CD4-positive, alpha-beta memory T cell (primary cell): ENCODE measurements at regions not wholly inside any gene's neighbourhood (a gene's known extent, or its start where the extent isn't known, plus 50 kb on each side); places are given as distances from the start of the nearest gene placed in this dataset.
"Not testable (repeated sequence)": the region's sequence is repeated elsewhere in the genome, so short reads cannot be mapped to it uniquely, and the experiment has no call there.

Experiments
- CTCF ChIA-PET: fragments of 350-600 bp; sonication (Branson Sonifier 250); formaldehyde crosslinking; loops from one replicate; lab custom pipeline; 2021; ENCODE audit warnings: inconsistent platforms; ENCODE audit not compliant: partially characterized antibody; lab: Charles Lee
- POLR2A ChIA-PET: fragments of 350-600 bp; sonication (Branson Sonifier 250); formaldehyde crosslinking; loops from one replicate; lab custom pipeline; 2021; ENCODE audit not compliant: partially characterized antibody; lab: Charles Lee
- DNase-seq, 5 donors: peaks; one replicate each; pipeline versions ENCODE4 v3.0.0 to v3.0.0-alpha.2; 2020 to 2022; ENCODE audit warnings: mixed read lengths in 1 of 5
- H3K27ac ChIP-seq: one replicate; pipeline ENCODE4 v1.7.0; 2013; ENCODE audit warnings: low read depth, low read length
- H3K27me3 ChIP-seq: 2 replicates; pipeline ENCODE4 v1.7.0; 2013; ENCODE audit warnings: mild to moderate bottlenecking, low read length, moderate library complexity; ENCODE audit not compliant: insufficient read depth
- H3K36me3 ChIP-seq: 2 replicates; pipeline ENCODE4 v1.7.0; 2013; ENCODE audit warnings: mild to moderate bottlenecking, low read length, moderate library complexity; ENCODE audit not compliant: insufficient read depth
- H3K4me1 ChIP-seq: 2 replicates; pipeline ENCODE4 v1.7.0; 2013; ENCODE audit warnings: mild to moderate bottlenecking, low read length, moderate library complexity; ENCODE audit not compliant: insufficient read depth
- H3K4me3 ChIP-seq, 2 donors: one replicate each; pipeline ENCODE4 v1.7.0; 2013; ENCODE audit warnings: low read length in 2 of 2, mild to moderate bottlenecking in 1 of 2
- H3K9me3 ChIP-seq, 2 donors: one replicate each; pipeline ENCODE4 v1.7.0; 2013; ENCODE audit warnings: low read length in 2 of 2, control low read depth in 1 of 2; ENCODE audit not compliant: control insufficient read depth in 1 of 2
- H3K27ac Mint-ChIP-seq, 7 donors: one replicate each; pipeline ENCODE4 v1.8.0; 2020 to 2021; ENCODE audit warnings: mixed read lengths in 7 of 7, mild to moderate bottlenecking in 6 of 7, inconsistent platforms in 3 of 7, moderate library complexity in 3 of 7
- H3K27me3 Mint-ChIP-seq, 2 donors: one replicate each; pipeline ENCODE4 v1.8.0; 2020 to 2021; ENCODE audit warnings: mixed read lengths in 2 of 2
- H3K36me3 Mint-ChIP-seq, 2 donors: one replicate each; pipeline ENCODE4 v1.8.0; 2020 to 2021; ENCODE audit warnings: mixed read lengths in 2 of 2, inconsistent platforms in 1 of 2, mild to moderate bottlenecking in 1 of 2
- H3K4me1 Mint-ChIP-seq, 4 donors: one replicate each; pipeline ENCODE4 v1.8.0; 2020 to 2021; ENCODE audit warnings: mixed read lengths in 4 of 4, mild to moderate bottlenecking in 1 of 4
- H3K4me3 Mint-ChIP-seq, 8 donors: one replicate each; pipeline ENCODE4 v1.8.0; 2020 to 2021; ENCODE audit warnings: mixed read lengths in 8 of 8, mild to moderate bottlenecking in 7 of 8, moderate library complexity in 6 of 8, inconsistent platforms in 3 of 8
- H3K9me3 Mint-ChIP-seq, 8 donors: one replicate each; pipeline ENCODE4 v1.8.0; 2020 to 2021; ENCODE audit warnings: mixed read lengths in 8 of 8, mild to moderate bottlenecking in 5 of 8, inconsistent platforms in 3 of 8, moderate library complexity in 1 of 8
- intact Hi-C: fragments of 100-400 bp; cut with micrococcal nuclease; formaldehyde crosslinking; loops from one replicate; pipeline ENCODE4 v1.15.1; 2023

DNA sequence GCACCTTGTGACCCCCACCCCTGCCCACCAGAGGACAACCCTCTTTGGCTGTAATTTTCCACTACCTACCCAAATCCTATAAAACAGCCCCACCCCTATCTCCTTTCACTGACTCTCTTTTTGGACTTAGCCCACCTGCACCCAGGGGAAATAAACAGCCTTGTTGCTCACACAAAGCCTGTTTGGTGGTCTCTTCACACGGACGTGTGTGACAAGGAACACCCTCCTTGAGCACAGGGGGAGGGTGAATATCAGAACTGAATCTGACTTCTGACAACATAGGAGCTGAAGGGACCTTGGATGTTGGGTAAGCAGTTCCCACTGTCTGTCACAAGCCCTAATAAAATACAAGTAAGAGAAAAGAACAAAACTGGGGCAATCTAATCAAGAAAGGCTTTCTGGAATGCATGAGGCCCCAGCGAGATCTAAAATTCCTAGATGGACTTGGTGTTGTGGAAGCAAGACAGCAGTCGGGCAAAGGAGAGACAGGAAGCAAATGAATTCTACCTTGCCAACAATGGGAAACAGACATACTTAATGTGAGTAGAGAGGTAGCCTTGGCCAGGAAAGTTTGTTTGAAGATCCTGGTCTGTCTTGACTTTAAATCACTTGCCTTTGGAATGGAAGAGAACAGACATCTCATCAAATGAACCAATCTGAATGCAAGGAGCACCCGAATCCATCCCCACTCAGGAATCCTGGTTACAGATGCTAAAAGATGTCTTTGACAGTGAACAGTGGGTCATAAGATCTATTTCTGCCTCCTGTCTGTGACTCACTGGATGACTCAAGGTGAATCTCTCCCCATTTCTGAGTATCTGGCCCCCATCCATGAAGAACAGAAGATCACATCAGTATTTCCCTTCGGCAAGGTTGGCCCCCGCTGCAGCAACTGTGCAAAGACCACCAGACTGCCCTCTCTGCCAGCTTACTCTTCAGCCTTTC is 53.3 kb downstream of the OLFML3 start:
- DNase-seq, result no peak
- intact Hi-C loops, result no loop called here
- Mint-ChIP-seq H3K4me1 (no peaks in the 10 kb centered on the region), H3K9me3 (no peaks in the 10 kb centered on the region), H3K27ac (no peak overlapping the region), H3K27me3 (no peaks in the 10 kb centered on the region), H3K4me3 (no peak overlapping the region), H3K36me3 (no peaks in the 10 kb centered on the region)
- CTCF ChIA-PET, result interaction anchor here (1.1 kb wide), 1 partner anchor 8 kb away, joined by 3 read pairs; no protein-coding TSS in a partner anchor
- Histone ChIP-seq H3K27ac (no peak overlapping the region), H3K36me3 (no peaks in the 10 kb centered on the region), H3K9me3 (no peaks in the 10 kb centered on the region), H3K4me1 (no peaks in the 10 kb centered on the region), H3K27me3 (no peaks in the 10 kb centered on the region), H3K4me3 (no peak overlapping the region)
- POLR2A ChIA-PET, result no interaction called here

DNA sequence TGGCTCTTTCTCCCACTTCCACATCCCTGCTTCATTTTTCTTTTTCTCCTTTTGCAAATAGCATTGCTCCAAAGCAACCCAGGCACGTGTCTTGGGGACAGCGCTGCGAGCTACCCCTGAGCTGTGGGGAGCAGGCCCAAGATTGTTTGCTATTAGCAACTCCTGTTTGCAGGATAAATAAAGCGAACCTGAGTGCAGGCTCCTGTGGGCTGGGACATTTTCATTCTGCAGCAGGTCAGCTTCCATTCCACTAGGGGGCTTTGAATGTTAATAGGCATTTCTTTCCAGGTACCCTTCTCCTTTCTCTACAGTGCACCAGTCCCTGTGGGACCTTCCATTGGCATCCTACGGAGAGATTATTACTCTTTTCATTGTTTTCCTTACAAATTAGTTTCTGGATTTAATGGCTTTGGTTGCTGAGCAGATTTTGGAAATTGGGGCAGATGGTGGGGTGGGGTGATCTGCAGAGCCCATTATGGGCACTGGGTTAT is 54.0 kb downstream of the OLFML3 start:
- Histone ChIP-seq H3K36me3 (no peaks in the 10 kb centered on the region), H3K27ac (no peak overlapping the region), H3K27me3 (no peaks in the 10 kb centered on the region), H3K9me3 (no peaks in the 10 kb centered on the region), H3K4me3 (no peak overlapping the region), H3K4me1 (no peaks in the 10 kb centered on the region)
- no peak overlapping the region for H3K27ac Mint-ChIP-seq
- ChIA-PET CTCF (interaction anchor here (1.1 kb wide), 1 partner anchor 9 kb away, joined by 3 read pairs; no protein-coding TSS in a partner anchor), POLR2A (no interaction called here)
- H3K9me3 Mint-ChIP-seq, result no peaks in the 10 kb centered on the region
- no peaks in the 10 kb centered on the region for H3K27me3 Mint-ChIP-seq
- no peak for DNase-seq
- intact Hi-C loops, result no loop called here
- H3K4me3 Mint-ChIP-seq, result no peak overlapping the region
- H3K4me1 Mint-ChIP-seq, result no peaks in the 10 kb centered on the region
- H3K36me3 Mint-ChIP-seq, result no peaks in the 10 kb centered on the region

DNA sequence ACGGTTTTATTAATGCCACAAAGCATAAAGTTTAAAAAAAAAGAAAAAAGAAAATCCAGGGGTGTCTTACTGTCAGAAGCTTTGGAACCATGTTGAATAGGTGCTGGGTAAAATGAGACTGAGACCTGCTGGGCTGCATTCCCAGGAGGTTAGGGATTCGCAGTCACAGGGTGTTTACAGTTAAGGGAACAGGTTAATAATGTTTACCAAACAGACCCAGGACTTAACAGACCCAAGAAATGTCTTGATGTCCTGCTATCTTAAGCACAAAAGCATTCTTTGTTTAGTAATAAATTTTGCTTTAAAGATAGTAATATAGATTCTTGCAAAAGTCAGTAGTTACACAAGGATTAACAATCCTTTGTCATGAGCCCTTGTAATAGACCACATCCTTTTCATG is 54.7 kb downstream of the OLFML3 start:
- Mint-ChIP-seq H3K36me3 (no peaks in the 10 kb centered on the region), H3K9me3 (no peaks in the 10 kb centered on the region), H3K27ac (no peak overlapping the region), H3K4me3 (no peak overlapping the region), H3K4me1 (no peaks in the 10 kb centered on the region), H3K27me3 (no peaks in the 10 kb centered on the region)
- no peak overlapping the region for H3K27ac ChIP-seq
- intact Hi-C loops, result no loop called here
- H3K27me3 ChIP-seq, result no peaks in the 10 kb centered on the region
- no peak for DNase-seq
- no peaks in the 10 kb centered on the region for H3K9me3 ChIP-seq
- no peaks in the 10 kb centered on the region for H3K36me3 ChIP-seq
- no peak overlapping the region for H3K4me3 ChIP-seq
- H3K4me1 ChIP-seq, result no peaks in the 10 kb centered on the region
- ChIA-PET CTCF (interaction anchor here (1.1 kb wide), 1 partner anchor 10 kb away, joined by 3 read pairs; no protein-coding TSS in a partner anchor), POLR2A (no interaction called here)

DNA sequence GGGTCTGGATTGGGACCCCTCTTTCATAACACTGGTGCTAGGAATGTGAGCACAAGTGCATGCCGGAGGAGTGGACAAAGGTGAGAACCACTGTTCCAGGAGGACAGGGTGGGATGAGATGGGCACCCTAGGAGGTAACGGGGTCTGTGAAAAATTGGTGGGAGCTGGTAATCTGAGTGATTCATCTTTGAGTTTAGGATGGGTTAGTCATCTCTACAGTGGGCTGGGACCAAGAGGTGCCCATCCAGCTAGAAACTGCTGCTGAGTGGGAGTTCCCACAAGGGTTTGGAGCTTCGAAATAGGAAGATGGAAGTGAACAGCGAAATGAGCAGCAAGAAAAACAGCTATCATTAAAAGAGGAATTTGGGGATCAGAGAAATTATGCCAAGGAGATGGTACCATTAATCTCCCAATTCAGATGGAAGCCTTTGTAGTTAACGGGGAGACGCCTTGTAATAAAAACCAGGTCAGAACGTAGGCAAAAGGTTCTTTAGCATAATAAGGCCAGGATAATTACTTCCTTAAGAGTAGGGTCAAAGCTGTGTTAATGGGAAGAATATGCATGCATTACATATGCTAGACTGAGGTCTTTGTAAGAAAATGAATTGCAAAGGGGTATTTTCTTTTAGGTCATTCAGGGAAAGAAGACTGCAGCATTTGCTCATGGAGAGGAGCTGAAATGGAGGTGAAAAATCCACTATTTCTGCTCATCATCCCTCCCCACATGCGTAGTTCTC is 55.5 kb downstream of the OLFML3 start:
- Histone ChIP-seq H3K27ac (no peak overlapping the region), H3K4me1 (no peaks in the 10 kb centered on the region), H3K27me3 (no peaks in the 10 kb centered on the region), H3K4me3 (no peak overlapping the region), H3K36me3 (no peaks in the 10 kb centered on the region), H3K9me3 (no peaks in the 10 kb centered on the region)
- no peaks in the 10 kb centered on the region for H3K27me3 Mint-ChIP-seq
- DNase-seq, result no peak
- H3K4me1 Mint-ChIP-seq, result no peaks in the 10 kb centered on the region
- no peak overlapping the region for H3K4me3 Mint-ChIP-seq
- CTCF ChIA-PET, result interaction anchor here (0.9 kb wide), 1 partner anchor 39 kb away, joined by 3 read pairs; no protein-coding TSS in a partner anchor
- intact Hi-C loops, result no loop called here
- no peaks in the 10 kb centered on the region for H3K36me3 Mint-ChIP-seq
- no peak overlapping the region for H3K27ac Mint-ChIP-seq
- POLR2A ChIA-PET, result no interaction called here
- no peaks in the 10 kb centered on the region for H3K9me3 Mint-ChIP-seq

DNA sequence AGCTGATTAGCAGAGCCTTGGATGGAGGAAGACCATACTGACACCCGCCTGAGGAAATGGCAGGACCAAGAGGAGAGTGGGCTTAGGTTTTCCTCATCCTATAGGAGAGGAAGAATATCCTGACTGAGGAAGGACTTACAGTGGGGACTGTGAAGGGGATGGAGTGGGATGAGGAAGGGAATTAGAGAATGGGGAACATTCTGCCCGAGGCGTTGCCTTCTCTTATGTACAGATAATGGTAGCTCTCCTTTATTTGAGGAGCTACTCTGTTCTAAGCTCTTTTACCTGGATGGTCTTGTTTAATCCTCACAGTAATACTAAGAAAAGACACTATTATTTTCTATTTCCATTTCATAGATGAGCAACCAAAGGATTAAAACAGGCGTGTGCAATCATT is 56.0 kb downstream of the OLFML3 start:
- Histone ChIP-seq H3K27me3 (no peaks in the 10 kb centered on the region), H3K9me3 (no peaks in the 10 kb centered on the region), H3K27ac (no peak overlapping the region), H3K36me3 (no peaks in the 10 kb centered on the region), H3K4me3 (no peak overlapping the region), H3K4me1 (no peaks in the 10 kb centered on the region)
- no peaks in the 10 kb centered on the region for H3K9me3 Mint-ChIP-seq
- intact Hi-C loops, result no loop called here
- H3K4me1 Mint-ChIP-seq, result no peaks in the 10 kb centered on the region
- H3K4me3 Mint-ChIP-seq, result no peak overlapping the region
- no peaks in the 10 kb centered on the region for H3K27me3 Mint-ChIP-seq
- CTCF ChIA-PET, result interaction anchor here (0.9 to 1.2 kb wide), 2 partner anchors 12 to 40 kb away, joined by 3 read pairs; no protein-coding TSS in a partner anchor
- H3K27ac Mint-ChIP-seq, result no peak overlapping the region
- DNase-seq, result no peak
- H3K36me3 Mint-ChIP-seq, result no peaks in the 10 kb centered on the region
- POLR2A ChIA-PET, result no interaction called here

DNA sequence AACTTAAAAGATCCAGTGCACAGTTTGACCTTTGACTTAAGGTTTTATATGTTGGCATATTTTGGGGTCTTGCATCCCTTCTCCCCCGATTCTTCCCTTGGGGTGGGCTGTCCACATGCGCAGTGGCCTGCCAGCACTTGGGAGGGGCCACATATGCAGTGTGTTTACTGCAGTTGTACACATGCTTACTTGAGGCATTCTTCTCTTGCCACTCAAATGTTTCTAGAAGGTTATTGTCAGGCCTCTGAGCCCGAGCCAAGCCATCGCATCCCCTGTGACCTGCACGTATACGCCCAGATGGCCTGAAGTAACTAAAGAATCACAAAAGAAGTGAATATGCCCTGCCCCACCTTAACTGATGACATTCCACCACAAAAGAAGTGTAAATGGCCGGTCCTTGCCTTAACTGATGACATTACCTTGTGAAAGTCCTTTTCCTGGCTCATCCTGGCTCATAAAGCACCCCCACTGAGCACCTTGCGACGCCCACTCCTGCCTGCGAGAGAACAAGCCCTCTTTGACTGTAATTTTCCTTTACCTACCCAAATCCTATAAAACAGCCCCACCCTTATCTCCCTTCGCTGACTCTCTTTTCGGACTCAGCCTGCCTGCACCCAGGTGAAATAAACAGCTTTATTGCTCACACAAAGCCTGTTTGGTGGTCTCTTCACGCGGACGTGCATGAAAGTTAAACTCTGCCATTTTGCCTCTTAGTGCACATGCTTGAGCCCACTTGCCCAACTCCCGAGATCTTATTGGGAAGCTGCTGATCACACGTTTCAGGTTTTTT is 57.8 kb downstream of the OLFML3 start:
- H3K4me3 ChIP-seq, H3K27ac Mint-ChIP-seq, intact Hi-C loops, H3K9me3 ChIP-seq, H3K4me3 Mint-ChIP-seq, H3K9me3 Mint-ChIP-seq, POLR2A ChIA-PET, DNase-seq, H3K36me3 Mint-ChIP-seq, H3K4me1 Mint-ChIP-seq, H3K4me1 ChIP-seq, H3K27me3 Mint-ChIP-seq, H3K27me3 ChIP-seq, CTCF ChIA-PET, H3K36me3 ChIP-seq, H3K27ac ChIP-seq: not testable (repeated sequence)

DNA sequence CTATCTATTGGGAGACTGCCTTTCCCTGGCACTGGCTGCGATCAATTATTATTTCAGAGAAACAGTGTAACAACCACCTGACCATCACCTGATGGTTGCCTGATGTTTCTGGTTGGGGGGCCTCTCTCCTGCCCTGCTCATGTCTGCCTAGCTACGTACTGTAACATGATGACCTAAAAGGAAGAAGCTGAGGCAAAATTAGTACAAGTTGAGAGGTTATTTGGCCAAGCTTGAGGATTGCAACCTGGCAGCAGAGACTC is 58.3 kb downstream of the OLFML3 start:
- Mint-ChIP-seq H3K4me3 (no peak overlapping the region), H3K27me3 (no peaks in the 10 kb centered on the region), H3K36me3 (no peaks in the 10 kb centered on the region), H3K4me1 (no peaks in the 10 kb centered on the region), H3K27ac (no peak overlapping the region), H3K9me3 (no peaks in the 10 kb centered on the region)
- Histone ChIP-seq H3K27me3 (no peaks in the 10 kb centered on the region), H3K27ac (no peak overlapping the region), H3K36me3 (no peaks in the 10 kb centered on the region), H3K4me3 (no peak overlapping the region), H3K9me3 (no peaks in the 10 kb centered on the region), H3K4me1 (no peaks in the 10 kb centered on the region)
- CTCF ChIA-PET, result no interaction called here
- no peak for DNase-seq
- POLR2A ChIA-PET, result no interaction called here
- intact Hi-C loops, result no loop called here
